ENCODE measurements at regions not wholly inside any gene's neighbourhood (a gene's known extent, or its start where the extent isn't known, plus 50 kb on each side); places are given as distances from the start of the nearest gene placed in this dataset.

DNA sequence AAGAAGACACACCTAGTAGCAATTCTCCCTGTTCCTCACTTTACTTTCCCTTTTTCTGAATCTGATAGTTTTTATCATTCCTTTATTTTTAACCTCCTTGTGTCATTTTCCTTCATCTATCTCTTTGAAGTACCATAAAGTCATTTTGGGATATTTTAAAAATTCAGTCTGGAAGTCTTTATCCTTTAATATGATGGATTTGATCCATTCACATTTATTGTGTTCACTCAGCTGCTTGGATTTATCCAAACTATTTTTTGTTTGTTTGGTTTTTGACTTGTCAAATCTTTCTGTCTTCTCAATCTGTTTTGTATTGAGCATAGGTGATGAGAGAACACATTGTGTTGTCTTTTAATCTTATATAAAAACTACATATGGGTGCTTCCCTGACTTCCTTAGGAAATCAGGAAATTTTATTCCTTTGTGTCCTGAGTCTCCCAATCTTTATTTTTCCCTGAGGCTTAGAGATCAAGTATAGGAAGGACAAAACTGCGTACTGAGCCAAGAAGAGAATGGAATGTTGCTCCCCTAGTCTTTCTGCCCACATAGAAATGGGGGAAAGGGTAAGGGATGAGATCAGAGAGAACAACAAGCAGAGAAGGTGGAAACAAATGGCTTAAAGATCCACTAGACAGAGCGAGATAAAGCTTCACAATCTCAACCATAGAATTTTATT is 132.7 kb upstream of the HABP2 start:
- Histone ChIP-seq H3K36me3 (no peaks in the 10 kb centered on the region), H3K27ac (no peak overlapping the region), H3K27me3 (ENCODE audit: insufficient read depth, low read depth, severe bottlenecking) (no peaks in the 10 kb centered on the region), H3K4me3 (ENCODE audit: low read depth, low read length) (no peak overlapping the region), H3K9me3 (ENCODE audit: severe bottlenecking) (peaks cover 2% of the 10 kb centered on the region)
- DNase-seq: no peak
- TF ChIP-seq, protein P1, sequence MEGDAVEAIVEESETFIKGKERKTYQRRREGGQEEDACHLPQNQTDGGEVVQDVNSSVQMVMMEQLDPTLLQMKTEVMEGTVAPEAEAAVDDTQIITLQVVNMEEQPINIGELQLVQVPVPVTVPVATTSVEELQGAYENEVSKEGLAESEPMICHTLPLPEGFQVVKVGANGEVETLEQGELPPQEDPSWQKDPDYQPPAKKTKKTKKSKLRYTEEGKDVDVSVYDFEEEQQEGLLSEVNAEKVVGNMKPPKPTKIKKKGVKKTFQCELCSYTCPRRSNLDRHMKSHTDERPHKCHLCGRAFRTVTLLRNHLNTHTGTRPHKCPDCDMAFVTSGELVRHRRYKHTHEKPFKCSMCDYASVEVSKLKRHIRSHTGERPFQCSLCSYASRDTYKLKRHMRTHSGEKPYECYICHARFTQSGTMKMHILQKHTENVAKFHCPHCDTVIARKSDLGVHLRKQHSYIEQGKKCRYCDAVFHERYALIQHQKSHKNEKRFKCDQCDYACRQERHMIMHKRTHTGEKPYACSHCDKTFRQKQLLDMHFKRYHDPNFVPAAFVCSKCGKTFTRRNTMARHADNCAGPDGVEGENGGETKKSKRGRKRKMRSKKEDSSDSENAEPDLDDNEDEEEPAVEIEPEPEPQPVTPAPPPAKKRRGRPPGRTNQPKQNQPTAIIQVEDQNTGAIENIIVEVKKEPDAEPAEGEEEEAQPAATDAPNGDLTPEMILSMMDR (IDR thresholded peaks at IDR 0.05; ENCODE audit: low read depth, low read length): no peak

DNA sequence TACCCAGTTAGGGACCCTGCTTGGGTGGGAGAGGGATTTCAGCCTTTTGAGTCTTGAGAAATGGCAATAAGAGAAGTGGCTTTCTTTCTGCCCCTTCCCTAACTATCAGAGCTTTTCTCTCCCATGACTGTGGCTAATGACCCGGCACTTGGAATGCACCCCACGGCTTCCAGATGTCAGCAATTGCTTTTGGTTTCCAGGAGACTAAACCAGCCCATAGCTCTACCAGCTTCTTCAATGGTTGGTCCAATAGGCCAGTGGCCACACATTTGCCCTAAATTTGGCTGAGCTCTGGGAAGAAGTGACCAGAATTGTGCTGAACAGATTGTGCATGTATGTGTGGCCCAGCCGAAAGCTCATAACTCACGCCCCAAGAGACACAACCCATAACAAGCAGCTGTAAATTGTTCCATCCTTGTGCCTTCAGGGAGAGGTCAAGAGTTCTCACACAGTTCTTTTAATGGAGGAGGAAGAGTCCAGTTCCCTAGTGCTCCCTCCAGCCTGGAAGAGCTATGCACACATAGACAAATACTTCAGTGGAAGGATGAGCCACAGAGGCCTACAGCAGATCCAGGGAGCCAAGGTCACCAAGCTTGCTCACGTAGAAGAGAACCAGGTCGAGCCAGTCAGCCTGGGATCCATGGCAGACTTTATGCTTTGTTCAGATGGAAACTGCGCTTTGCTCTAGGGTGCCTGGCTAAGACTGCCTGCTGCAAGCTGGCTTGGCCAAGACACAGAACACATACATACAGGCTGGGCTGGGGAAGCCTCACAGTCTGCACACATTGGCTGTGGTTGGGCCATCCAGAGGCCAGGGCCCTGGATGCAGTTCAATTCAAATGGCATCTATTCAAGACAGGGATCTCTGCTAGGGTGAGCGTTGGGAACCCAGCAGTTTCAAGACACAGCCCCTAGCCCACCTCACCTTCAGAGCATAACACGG is 131.8 kb upstream of the HABP2 start:
- Histone ChIP-seq H3K9me3 (ENCODE audit: severe bottlenecking) (peaks cover 2% of the 10 kb centered on the region), H3K27me3 (ENCODE audit: insufficient read depth, low read depth, severe bottlenecking) (no peaks in the 10 kb centered on the region), H3K36me3 (no peaks in the 10 kb centered on the region), H3K27ac (no peak overlapping the region), H3K4me3 (ENCODE audit: low read depth, low read length) (no peak overlapping the region)
- TF ChIP-seq, protein P1 (IDR thresholded peaks at IDR 0.05; ENCODE audit: low read depth, low read length): no peak
- no peak for DNase-seq

DNA sequence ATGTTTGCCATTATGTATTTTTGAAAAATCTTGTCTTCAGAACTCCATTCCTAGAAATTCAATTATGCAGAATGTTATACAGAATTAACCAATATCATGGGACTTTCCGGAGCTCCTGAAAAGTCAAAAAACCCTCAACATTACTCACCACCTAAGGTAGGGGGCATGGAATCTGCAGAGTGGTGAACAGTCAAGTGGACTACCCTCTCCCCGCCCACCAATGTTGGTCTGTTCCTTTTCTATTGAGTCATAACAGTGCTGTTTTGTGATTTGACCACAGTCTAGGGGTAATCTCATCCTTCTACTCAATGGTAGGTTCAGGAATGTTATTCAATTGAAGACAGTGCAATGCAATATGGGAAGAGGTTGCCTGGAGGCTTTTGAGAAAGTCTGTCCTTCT is 130.5 kb upstream of the HABP2 start:
- no peak for DNase-seq
- no peaks in the 10 kb centered on the region for H3K27me3 ChIP-seq (ENCODE audit: insufficient read depth, low read depth, severe bottlenecking)
- no peak overlapping the region for H3K4me3 ChIP-seq (ENCODE audit: low read depth, low read length)
- no peak overlapping the region for H3K27ac ChIP-seq
- peaks cover 2% of the 10 kb centered on the region for H3K9me3 ChIP-seq (ENCODE audit: severe bottlenecking)
- TF ChIP-seq, protein P1 (IDR thresholded peaks at IDR 0.05; ENCODE audit: low read depth, low read length): no peak
- H3K36me3 ChIP-seq: no peaks in the 10 kb centered on the region

DNA sequence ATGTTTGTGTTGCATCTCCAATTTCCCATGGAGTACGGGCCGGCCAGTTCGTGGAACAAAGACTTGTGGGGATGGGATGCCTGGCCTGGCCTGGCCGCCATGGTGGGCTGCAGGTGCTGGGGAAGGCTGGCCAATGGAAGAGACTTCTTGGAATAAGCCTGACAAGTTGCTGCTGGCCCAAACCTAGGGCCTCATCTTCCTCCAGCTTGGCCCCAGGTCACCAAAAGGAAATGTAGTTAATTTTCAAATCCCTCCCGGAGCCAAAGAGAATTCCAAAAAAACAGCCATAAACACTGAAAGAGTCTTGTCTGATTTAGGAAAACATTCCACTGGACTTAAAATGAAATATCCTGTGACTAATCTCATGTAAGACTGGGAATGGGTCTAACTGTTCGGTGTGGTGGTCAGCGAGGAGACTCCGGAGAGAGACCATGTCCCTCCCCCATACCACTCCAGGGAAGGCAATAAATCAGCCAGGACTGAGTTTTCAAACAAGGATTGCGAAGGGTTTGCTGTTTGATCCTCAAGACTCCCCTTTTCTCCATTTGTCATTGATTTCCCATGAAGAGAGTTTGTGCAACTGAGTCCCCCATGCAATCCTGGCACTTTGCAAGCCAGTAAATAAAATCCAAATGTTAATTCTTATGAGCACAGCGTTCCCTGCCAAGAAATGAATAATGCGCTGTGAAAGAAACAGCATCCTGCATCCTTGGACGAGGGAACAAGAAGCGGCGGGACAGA is 128.7 kb upstream of the HABP2 start:
- TF ChIP-seq, protein P1 (IDR thresholded peaks at IDR 0.05; ENCODE audit: low read depth, low read length): no peak
- Histone ChIP-seq H3K27me3 (ENCODE audit: insufficient read depth, low read depth, severe bottlenecking) (no peaks in the 10 kb centered on the region), H3K4me3 (ENCODE audit: low read depth, low read length) (no peak overlapping the region), H3K36me3 (no peaks in the 10 kb centered on the region), H3K27ac (no peak overlapping the region), H3K9me3 (ENCODE audit: severe bottlenecking) (peaks cover 2% of the 10 kb centered on the region)
- no peak for DNase-seq

DNA sequence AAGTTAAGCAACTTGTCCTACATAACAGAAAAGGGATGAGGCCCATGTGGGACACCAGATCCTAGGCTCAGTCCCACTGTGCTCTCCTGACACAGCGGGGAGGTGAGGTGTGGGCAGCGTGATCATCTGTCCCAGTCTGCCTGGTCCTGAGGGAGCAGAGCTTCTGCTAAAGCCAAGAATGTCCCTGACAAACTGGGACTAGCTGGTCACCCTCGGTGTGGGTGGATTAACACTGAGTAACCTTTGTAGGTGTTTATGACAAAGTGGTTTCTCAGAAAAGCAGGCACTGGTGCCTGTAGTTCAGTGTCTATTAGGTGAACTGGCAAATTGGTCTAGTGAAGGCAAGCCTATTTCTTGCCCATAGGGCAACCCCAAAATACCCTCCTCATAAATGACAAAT is 127.8 kb upstream of the HABP2 start:
- no peak for DNase-seq
- Histone ChIP-seq H3K4me3 (ENCODE audit: low read depth, low read length) (no peak overlapping the region), H3K9me3 (ENCODE audit: severe bottlenecking) (peaks cover 2% of the 10 kb centered on the region), H3K27me3 (ENCODE audit: insufficient read depth, low read depth, severe bottlenecking) (no peaks in the 10 kb centered on the region), H3K36me3 (no peaks in the 10 kb centered on the region), H3K27ac (no peak overlapping the region)
- TF ChIP-seq, protein P1 (IDR thresholded peaks at IDR 0.05; ENCODE audit: low read depth, low read length): no peak

Measured in WERI-Rb-1 (cell line).